GM18511 (cell line): ENCODE measurements at regions not wholly inside any gene's neighbourhood (a gene's known extent, or its start where the extent isn't known, plus 50 kb on each side); places are given as distances from the start of the nearest gene placed in this dataset.

Experiments
- ATAC-seq: cut with Tn5 transposase; IDR thresholded peaks from one replicate; pipeline ENCODE4 v1.9.1; 2021; ENCODE audit warnings: mild to moderate bottlenecking, moderate library complexity; ENCODE audit not compliant: unreplicated experiment

DNA sequence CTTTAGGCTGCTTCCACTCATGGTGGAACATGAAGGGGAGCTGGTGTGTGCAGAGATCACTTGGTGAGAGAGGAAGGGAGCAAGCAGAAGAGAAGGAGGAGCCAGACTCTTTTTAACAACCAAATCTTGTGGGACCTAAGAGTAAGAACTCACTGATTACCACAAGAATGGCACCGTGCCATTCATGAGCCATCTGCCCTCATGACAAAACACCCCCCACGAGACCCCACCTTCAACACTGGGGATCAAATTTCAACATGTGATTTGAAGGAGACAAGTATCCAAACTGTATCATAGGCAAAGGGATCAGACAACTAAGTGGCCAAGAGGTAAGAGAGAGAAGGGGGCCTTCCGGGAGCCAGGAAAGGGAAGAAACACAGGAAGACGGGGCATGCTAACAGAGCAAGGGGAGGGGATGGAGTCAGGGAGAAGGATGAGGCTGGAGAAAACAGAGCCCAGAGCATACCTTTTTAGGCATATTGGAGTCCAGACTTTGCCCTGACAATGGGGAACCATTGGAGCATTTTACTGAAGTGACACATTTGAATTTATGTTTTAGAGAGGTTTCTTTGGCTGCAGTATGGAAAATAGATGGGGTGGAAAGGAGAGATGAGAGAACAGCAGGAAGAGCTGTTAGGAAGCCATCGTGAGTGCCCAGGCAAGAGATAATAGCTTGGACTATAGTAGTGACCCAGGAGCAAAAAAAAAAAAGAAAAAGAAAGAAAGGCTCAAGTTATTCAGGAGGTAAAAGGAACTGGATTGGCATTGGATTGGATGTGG, 204.4 kb upstream of the NUDT4 start:
- no peak for ATAC-seq

DNA sequence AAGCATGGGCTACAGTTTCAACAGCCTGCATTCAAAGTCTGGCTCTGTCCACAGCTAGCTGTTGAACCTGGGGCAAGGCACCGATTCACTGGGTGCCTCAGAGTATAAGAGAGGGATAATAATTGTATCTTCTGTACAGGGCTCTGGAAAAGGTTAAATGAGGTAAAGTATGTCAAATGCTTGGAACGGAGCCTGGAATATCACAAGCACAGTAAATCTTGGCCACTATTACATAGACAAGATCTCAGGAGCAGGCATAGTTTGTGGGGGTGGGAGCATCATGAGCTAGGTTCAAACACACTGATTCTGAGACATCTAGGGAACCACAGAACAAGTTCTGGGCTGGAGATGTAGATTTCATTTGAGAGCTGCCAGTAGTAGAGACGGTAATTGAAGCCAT, 203.7 kb upstream of the NUDT4 start:
- no peak for ATAC-seq

DNA sequence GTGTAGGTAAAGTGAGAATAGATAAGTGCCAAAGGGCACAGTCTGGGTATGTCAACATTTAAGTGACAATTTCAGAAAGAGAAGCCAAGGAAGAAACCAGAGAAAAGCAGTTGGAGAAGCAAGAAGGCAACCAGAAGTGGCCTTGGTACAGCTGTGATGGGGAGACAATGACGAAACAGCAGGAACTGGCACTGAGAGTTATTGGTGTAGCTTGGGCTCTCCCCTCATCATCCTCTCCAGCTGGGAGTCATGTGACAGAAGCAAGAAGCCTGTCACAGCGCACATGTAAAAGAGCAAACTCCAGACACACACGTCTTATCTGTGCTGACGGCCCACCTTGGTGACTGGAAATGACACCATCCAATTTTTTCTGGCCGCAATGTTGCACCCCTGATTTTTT, 203.3 kb upstream of the NUDT4 start:
- ATAC-seq: no peak

DNA sequence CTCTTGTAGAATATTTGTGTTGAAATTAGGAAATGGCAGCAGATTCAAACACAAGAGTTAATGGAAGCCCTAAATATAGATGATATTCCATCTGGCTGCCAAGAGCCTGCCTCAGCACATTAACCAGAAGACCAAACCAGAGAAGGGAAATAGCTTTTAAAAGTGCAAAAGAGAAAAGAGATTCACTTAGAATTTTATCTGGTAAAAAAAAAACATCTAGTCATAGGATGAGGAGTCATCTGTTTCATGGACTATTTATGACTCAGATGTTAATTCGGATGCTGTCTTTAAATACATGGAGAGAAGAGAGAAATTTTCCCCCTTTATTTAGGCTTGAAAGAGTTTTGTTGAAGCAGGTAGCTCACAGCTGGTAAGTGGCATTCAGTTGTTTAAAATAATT, 201.6 kb upstream of the NUDT4 start:
- no peak for ATAC-seq

DNA sequence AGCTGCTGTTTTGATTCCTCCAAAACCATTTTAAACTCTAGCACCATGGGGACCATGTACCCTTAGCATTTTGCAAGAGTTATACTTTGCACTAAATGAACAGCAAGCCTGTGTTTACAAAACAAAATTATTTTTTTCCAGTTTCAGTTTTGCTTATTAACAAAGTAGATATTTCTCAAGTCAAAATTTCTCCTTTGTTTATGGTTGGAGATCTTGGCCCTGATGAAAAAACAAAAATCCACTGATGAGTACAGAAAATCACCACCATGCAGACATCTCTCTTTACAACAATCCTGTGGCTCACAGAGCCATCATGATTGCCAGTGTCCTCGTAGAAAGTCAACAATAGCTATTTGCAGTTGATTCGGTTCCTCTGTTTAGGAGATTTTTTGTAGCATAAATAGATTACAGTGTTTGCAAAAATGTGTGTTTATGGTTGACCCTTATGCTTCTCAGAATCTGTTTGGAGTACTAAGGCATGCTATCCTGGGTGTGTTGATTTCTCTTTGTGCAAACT, 201.1 kb upstream of the NUDT4 start:
- ATAC-seq: no peak

DNA sequence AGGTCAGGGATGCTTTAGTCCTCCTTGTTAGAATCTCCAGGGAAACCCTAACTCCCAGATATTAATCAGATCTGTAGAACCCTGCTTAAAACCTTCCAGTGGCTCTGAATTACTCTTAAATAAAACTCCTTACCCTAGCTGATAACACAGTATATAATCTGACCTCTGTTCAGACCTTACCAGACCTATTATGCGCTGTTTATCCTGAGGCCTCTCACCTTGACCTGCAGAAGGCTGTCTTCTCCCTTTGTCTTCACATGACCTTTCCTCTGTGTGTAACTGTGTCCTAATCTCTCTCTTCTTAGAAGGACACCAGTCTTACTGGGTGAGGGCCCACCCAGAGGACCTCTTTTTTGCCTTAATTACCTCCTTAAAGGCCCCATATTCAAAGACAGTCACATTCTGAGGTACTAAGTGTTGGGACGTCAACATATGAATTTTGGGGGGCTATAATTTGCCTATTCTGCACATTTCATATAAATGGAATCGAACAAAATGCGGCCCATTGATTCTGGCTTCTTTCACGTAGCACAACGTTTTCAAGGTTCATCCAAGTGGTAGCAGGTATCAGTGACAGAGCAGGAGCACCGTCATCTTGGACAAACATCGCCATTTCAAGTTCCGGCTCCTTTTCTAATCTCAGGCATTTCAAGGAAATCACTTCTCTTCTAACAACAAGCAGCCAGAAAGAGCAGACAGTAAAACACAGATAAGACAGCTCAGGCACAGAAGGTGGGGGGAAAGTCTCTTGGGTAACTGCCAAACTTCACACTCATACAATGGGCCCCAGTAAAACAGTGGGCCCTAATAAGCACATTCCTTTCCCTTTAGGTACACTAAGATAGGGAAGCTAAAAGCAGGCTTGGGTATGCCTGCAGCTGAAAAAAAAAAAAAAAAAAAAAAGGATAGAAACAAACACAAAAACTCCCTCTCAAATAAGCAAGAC, 200.2 kb upstream of the NUDT4 start:
- no peak for ATAC-seq

DNA sequence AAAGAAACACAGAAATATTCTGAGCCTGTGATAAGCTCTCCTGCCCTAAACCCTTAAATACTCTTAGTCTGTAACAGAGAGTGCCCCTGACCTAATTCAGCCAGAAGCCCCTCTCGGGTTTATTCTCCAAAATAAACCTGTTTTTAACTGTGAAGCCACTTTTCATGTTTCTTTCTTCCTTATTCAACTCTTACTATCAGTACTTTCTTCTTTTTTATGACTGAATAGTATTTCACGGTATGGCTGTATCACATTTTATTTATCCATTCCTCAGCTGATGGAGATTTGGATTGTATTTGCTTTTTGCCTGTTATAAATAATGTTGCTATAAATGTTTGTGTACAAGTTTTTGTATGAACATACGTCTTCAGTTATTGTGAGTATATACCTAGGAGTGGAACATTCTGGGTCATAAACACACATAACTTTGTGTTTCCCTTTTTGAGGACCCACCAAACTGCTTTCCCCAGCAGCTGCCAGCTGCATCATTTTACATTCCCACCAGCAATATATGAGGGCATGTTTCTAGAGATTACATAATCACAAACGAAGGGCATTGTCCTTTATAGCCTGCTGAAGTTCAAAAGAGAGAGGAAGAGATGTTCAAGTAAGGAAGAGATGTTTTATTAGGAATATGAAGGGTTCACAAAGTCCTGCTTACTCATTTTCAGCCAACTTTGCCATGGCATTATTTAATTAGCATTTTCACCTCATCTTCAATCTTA, 199.4 kb upstream of the NUDT4 start:
- ATAC-seq: no peak

DNA sequence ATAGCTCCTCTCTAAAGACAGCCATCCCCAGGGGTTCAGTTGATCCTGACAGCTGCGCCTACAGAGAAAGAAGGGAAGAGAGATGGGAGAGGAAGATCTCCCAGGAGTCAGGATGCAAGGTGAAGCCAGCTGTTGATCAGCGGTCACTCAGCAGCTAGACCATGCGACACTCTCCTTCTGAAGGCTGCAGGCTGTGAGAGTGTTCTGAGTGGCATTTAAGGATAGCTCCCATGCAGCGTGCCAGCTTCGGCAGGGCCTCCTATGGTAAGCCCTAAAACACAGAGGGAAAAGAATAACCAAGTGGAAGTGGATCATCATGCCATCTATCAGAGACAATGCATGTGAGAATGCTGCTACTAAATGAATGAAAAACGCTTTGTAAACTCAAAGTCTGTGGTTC, 197.9 kb upstream of the NUDT4 start:
- ATAC-seq: no peak

DNA sequence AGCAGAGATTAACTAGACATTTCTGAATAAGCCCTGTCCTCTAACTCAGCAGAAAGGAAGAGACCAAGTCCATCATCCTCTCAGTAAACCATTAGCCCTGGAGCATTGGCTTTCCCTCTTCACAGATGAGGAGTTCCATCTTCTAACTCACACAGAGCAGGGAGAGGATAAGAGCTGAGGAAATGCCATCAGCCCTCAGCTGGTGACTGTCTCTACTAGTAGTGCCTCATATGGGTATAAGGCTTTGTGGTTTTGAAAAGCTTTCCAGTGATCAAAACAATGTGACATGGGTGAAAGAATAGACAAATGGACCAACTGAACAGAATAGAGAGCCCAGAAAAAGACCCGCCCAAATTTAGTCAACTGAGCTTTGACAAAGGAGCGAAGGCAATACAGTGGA, 197.2 kb upstream of the NUDT4 start:
- no peak for ATAC-seq

DNA sequence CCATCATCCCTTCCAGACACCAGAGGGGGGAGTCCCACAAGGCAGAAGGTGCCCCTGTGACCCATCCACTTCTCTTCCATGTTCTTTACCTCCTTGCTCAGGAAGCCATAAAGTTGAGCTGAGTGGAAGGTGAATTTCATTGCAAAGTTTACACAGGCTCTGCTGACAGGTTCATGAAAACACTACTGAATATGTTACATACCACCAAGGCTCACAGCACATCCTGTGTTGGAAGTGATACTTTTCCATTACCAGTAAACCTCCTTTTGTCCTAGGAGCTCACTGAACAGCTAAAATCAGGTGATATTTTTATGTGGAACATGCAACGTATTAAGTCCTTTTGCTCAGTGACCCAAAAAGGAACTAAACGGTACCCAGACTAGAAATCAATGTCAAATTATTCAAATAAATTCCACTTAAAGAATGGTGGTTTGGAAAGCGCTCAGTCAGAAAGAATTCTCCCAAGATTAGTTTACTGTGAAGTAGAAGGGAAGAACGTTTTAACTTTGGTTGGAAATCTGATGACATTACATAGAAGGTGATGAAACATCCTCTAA, 196.2 kb upstream of the NUDT4 start:
- ATAC-seq: no peak

DNA sequence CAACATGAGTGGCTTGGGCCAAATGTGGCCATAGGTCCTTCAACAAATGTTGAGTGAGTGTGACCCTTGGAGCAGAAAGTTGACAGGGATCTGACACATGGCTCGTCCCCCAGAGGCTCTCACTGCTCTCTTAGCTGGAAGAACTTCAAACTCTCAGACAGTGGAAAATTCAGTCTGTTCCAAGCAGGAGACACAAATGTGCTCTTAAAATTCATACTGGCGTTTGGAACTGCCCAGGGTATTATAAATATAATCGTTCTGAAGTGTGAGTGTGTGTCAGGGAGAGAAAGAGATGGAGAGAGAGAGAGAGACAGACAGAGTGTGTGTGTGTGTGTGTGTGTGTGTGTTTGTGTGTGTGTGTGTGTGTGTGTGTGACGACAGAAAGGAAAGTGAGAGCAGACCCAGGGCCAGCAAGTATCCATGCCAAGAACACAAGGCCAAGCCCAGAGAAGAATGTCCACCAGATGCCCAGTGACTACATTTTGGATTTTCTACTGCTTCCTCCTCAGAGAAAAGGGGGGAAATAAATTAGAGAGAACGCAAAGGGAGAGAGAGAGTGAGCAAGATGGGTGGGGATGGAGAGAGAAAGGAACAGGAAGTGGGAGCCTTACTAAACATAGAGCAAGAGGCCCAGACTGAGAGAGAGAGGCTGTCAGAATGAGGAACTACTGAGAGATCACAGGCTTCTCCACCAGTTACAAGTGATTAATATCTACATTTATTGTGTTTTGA, 193.6 kb upstream of the NUDT4 start:
- peak; percentile 90 for ATAC-seq

DNA sequence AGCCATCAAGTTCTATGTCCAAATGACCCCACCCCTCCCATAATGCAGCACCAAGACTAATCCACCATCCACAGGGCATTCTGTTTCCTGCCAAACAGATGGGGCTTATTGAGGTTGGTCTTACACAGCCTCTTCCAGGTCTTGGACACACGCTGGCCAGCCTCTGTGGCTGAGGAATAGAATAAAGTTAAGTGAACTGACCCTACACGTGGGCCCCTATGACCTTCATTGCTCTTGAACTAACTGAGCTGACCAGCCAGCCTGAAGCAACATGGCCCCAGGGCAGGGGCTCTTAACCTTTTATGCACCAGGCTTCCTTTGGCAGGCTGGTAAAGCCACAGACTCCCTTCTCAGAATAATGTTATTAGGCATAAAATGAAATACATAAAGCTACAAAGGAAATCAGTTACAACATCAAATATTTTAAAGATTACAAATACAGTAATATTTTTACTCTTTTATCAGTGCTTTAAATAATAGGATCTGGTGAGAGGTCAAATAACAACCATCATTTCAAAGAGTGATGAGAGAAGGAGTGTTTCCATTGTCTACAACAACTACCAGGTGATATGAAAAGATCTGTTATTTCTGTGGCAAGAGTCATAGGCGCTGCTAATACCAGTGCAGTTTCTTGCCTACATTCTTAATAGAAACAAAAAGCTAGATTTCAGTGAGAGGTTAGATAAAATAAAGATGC, 192.9 kb upstream of the NUDT4 start:
- no peak for ATAC-seq

DNA sequence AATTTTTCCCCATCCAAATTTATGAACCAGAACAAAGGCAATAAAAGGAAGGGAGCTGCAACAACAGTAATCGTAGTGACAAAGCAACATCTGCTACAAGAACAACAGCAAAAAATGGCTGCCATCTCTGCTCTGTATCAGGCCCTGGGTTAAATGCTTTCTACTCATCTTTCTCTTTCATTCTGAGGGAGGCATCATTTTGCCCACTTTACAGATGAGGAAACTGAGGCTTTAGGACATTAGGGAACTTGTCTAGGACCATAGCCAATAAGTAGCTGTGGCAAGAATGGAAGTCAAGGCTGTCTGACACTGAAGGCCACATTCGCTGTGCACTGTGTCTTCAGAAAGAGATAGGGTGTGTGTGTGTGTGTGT, 192.4 kb upstream of the NUDT4 start:
- ATAC-seq: no peak

DNA sequence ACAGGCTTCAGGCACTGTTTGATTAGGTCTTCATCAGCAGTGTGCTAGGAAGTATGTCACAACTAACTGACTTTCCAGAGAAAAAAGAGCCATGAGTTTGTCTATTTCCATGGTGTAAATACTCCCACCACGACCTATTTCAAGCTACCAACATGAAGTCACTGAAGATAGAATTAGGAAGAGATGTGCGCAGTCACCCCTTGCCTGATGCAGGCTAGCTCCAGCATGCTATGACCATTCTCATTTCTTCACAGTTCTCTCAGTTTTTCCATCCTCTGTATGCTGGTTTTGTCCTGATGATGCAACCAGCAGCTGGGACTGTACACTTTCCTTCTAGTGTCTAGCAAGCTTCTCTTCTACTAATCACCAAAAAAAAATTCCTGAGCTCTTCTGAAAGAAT, 191.6 kb upstream of the NUDT4 start:
- no peak for ATAC-seq

DNA sequence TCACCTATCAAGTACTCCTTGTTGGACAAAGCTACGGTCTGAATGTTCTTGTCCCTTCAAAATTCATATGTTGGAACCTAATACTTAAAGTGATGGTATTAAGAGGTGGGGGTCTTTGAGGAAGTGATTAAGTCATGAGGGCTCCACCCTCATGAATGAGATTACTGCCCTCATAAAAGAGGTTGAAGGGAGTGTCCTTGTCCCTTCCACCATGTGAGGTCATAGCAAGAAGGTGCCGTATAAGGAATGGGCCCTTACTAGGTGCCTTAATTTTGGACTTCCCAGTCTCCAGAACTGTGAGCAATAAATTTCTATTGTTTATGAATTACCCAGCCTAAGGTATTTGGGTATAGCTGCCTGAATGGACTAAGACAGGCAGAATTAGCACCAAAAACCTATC, 191.1 kb upstream of the NUDT4 start:
- no peak for ATAC-seq

DNA sequence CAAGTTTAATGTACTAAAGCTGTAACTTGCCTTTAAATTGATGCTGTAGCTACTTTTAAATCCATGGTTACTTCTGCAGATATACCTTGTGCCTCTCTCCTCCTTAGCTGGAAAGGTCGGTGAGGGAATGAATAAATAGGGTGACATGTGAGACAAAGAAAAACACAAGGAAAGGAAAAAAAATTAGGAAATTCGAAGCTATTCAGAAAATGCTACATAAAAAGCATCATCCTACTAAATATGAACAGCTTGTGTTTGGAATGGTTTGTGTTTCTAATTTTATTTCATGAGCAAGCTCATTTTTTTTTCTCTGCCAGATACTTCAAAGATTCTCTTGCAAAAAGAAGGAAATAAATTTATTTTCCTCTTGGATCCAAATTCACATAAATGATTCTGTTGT, 186.3 kb upstream of the NUDT4 start:
- ATAC-seq: no peak

DNA sequence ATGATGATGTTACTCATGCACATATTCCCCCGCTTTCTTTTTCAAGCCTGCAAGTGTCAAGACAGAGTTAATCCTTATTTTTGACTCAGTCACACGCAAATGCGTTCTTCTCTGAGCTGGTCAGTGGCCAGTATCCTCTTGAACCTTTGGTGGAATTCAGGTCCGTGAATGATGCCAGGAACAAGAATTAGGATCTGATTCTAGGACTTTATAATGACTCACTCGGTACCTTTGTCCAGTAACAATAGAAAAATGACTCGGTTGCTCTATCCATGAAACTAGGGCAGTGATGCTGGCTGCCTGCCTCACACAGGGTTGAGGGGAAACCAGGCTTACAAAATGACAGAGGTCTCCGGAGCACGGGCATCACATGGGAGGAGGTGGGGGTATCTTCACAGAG, 185.8 kb upstream of the NUDT4 start:
- no peak for ATAC-seq

DNA sequence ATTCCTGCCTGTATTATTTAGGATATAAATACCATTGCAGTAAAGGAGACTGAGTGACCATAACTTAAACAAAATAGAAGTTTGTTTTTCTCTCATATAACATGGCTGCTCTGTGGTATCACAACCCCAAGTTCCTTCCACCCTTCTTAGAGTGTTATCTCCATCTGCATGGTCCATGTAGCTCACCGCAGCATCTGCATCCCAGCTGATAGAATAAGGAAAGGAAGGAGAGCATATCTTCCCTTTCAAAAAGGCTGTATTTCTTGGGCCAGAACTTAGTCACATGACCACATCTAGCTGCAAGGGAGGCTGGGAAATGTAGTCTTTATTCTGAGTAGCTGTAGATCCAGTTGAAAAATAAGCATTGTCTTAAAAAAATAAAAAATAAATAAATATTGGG, 184.8 kb upstream of the NUDT4 start:
- ATAC-seq: no peak

DNA sequence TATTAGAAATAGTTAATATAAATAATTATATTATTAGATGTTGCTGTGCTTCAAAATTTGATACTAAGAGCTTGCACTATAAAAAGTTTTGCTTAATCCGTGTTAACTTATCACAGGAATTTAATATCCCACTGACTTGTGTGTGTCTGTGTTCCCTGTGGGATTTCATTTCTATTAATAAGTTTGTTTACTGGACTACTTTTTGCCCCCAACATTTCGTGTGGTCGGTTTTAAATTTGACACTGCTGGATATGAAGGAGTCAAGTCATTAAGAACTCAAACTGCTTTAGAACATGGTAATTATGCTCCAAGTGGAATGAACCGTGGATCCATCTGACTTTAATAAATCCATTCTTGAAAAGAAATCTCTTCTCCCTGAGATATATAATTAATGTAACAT, 182.2 kb upstream of the NUDT4 start:
- ATAC-seq: no peak

DNA sequence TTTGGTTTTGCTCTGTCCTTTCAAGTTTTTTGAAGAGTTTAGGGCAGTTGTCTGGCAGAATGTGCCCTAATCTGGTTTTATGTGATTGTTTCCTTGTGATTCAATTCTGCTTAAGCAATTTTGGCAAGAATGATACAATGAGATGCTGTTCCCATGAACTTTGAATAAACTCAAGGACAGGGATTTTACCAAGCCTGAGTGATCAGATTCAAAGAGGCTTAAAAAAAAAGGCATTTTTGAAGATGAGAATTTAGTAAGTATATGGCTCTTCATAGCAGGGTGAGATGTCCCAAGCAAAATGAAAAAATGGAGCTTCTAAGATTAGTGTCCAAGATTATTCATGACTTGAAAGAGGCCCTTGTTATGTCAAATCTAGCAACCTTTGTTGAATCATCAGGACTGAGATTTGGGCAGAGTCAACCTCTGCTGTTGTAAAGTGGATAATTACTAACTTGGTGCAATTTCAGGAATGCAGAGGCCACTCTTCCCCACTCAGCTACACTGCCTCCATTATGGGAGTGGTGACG, 180.6 kb upstream of the NUDT4 start:
- no peak for ATAC-seq
